Upper lobe of left lung (tissue), 4 donors: ENCODE measurements at regions not wholly inside any gene's neighbourhood (a gene's known extent, or its start where the extent isn't known, plus 50 kb on each side); places are given as distances from the start of the nearest gene placed in this dataset.

Experiments used
- CTCF ChIP-seq, 6 experiments: fragments of 450-650 bp in 4 of 6; fragments of 200-600 bp in 2 of 6; sonication (generic) in 2 of 6; IDR thresholded peaks; one replicate each; pipeline ENCODE4 v1.5.1; 2016 to 2019; ENCODE audit warnings: antibody characterized with exemption in 6 of 6
- EP300 ChIP-seq, 4 donors: sonication (generic); formaldehyde crosslinking; IDR thresholded peaks; one replicate each; pipeline ENCODE4 v1.5.1; 2017; ENCODE audit warnings: antibody characterized with exemption in 4 of 4, control low read depth in 2 of 4
- POLR2A ChIP-seq, 4 donors: fragments of 450-650 bp; IDR thresholded peaks; one replicate each; pipeline ENCODE4 v1.5.1; 2016 to 2017; ENCODE audit warnings: antibody characterized with exemption in 4 of 4, mild to moderate bottlenecking in 2 of 4

GRCh38 chr20:18991012-18991411 is 177.4 kb downstream of the SCP2D1 start:
- TF ChIP-seq CTCF (IDR thresholded peaks at IDR 0.05) (no peak), EP300 (IDR thresholded peaks at IDR 0.05) (no peak), POLR2A (IDR thresholded peaks at IDR 0.05) (no peak)
